HG02678 (cell line): ENCODE measurements at regions not wholly inside any gene's neighbourhood (a gene's known extent, or its start where the extent isn't known, plus 50 kb on each side); places are given as distances from the start of the nearest gene placed in this dataset.
"Not testable (repeated sequence)": the region's sequence is repeated elsewhere in the genome, so short reads cannot be mapped to it uniquely, and the experiment has no call there.

Source experiments
- ATAC-seq: cut with Tn5 transposase; IDR thresholded peaks from one replicate; pipeline ENCODE4 v1.9.1; 2021; ENCODE audit warnings: mild to moderate bottlenecking, moderate library complexity; ENCODE audit not compliant: unreplicated experiment

DNA sequence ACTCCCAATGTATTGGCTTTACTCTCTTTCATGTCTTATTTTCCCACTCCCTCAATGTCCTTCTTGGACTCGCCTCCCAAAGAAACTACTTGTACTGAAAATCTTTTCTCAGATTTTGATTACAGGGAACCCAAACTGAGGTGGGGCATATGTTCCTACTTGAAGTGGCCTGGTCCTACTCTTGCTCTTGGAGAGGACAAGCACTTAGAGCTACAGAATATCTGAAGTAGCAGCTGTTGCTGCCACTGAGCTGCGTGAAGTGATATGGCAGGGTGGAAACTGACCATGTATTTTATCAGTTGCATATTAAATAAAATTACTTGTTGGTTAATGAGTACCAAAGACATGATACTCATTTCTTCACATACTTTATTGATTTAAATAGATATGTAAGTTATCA lies 129.5 kb downstream of the TSEN15 start:
- no peak for ATAC-seq

DNA sequence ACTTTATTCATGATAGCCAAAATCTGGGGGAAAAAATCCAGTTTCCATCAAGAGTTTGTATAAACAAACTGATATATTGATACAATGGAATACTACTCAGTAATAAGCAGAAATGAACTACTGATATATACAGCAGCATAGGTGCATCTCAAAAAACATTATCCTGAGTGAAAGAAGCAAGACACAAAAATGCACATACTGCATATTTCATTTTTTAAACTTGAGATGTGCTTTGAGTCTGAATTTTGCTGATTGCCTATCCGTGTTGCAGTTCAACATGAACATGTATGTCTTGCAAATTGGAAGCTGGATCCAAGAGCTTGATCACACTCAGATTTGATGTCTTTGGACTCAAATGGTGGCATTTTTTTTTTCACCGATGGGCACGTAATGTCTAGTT lies 132.4 kb downstream of the TSEN15 start:
- ATAC-seq = no peak

DNA sequence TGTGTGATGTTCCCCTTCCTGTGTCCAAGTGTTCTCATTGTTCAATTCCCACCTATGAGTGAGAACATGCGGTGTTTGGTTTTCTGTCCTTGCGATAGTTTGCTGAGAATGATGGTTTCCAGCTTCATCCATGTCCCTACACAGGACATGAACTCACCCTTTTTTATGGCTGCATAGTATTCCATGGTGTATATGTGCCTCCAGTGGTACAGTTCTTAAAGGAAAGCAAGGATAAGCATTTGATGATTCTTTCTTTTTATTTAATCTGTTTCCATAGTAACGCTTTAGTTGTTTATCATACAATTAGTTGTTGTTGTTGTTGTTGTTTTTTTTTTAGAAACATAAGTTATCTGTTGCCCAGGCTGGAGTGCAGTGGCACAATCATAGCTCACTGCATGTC lies 133.1 kb downstream of the TSEN15 start:
- not testable (repeated sequence) for ATAC-seq

DNA sequence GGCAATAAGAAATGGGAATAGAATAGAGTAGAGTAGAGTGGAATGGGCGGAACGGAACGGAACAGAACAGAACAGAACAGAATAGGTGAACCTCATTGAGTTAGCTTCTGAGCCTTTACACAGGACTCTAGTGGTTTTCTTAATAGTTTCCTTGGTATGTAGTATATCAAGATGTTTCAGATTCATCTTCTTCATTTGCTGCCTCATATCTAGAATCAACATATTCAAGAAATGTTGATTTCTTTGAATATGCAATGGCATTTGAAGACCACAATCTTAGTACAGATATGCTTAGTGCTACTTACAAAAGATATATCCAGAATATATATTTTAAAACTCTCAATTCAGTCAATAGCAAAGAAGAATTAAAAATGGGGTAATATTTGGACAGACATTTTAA lies 133.8 kb downstream of the TSEN15 start:
- ATAC-seq = no peak

DNA sequence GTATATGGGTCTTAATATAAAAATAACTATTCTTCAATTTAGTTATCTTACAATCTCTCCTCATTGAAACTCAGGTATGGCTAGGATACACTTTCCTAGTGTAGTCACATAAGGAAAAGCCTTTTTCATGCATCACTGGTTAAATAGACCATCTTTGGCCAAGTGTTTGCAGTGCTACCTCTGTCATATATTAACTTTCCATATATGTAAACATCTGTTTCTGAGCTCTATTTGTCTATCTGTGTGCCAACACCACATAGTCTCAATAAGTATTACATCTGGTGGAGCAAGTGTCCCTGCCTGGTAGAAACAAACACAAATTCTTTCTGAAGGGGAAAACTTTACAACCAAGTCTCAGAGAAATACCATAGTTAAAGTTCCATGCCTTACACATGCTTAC lies 134.6 kb downstream of the TSEN15 start:
- ATAC-seq = no peak

DNA sequence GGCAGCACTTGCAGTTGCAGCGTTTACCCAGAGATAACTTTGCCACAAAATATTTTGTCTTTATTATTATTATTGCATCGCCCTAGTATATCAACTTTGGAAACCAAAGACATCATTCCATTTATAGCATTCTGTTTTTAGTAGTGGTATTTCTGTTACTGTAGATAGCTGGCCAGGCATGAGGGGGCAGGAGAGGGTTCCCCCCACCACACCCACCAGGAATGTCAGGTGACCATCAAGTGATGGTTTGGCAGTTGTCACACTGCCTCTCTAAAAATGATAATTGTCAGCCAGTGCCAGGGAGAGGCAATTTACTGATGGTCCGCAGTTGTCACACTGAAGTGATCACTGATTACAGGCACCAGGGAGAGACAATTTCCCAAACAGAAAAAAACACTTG lies 135.6 kb downstream of the TSEN15 start:
- ATAC-seq = no peak

DNA sequence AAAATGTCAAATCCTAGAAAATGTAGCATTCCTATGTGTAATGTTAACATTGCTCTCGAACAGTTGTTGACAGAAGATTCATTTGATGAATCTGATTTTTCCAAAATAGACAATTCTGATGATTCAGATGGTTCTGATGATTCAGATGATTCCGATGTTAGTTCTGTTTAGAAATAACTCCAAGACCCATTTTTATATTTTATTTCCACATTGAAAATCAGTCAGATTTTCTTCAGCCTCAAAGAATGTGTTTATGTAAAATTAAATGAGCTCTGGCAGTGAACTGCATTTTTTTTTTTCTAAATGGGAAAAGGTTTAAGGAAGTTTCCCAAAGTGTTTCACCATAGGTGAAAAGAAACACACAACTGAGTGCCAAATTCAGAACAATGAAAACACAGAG lies 136.5 kb downstream of the TSEN15 start:
- ATAC-seq = no peak

DNA sequence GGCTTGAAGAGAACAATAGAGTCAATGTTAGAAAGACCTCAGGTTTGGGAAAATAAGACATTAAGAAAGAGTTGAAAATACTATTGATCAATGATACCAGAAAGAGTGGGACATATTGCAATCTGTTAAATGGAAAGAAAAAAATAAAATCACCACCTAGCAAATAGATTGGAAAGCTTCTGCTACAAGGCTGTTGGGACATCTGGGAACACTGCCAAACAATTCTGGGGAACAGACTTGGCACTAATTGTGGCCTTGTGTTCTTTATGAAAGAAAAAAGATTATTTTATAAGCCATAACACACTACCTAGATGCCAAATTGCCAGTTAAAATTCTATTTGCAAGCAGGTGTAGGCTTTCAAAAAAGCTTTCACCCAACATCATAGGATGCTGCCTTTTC lies 137.8 kb downstream of the TSEN15 start:
- no peak for ATAC-seq

DNA sequence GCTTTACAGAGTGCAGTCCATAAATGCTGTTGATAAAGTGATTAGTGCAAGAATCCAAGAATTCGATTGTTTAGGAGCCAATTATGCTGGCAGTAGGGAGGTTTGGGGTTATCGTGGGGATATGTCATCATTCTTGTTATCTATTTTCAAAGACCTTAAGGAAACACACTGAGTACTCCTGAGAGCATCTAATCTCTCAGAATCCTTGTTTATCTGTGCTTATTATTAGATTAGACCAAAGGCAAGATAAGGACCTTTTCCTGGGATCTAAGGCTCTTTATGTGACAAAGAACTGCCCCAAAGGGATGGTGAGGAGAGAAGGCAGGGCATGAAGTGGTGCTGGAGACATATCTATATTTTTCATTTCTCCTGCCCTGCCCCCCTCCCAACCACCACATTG lies 139.1 kb downstream of the TSEN15 start:
- no peak for ATAC-seq

DNA sequence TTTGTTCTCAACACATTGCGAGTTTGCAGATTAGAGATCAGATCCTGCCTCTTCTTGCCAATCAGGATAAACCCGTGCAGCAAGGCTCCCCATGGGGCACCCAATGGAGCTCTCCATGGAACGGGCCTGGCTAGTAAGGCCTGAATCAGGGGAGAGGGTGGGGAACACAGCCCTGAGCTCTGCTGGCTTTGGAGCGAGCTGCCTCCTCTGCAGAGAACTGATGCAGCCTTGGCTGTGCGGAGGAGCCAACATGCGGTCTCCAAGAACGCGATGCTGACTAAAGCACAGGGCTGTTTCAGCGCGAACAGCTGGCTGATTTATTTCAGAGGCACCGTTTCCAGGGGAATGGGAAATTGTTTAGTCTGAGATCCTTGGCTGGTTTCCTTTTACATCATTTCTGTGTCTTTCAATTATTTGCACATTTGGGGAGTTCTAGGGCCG lies 139.7 kb downstream of the TSEN15 start:
- ATAC-seq = no peak

DNA sequence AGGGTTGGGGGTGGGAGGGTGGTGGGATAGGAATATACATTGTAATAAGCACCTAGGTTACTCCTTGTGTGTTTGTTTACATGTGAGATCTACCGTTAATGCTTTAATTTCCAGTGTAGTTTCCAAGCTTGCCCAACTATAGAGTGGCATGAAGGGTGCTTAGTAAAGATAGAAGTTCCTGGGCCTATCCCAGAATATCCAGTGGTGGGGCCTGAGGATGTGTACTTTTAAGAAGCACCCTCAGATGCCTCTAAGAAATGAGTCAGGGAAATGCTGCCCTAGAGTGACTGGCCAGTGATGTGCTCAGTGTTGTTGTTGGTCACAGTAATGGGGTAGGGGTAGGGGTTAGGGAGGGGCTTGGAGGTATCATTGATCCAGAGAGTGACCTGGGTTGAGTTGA lies 141.3 kb downstream of the TSEN15 start:
- ATAC-seq = no peak

DNA sequence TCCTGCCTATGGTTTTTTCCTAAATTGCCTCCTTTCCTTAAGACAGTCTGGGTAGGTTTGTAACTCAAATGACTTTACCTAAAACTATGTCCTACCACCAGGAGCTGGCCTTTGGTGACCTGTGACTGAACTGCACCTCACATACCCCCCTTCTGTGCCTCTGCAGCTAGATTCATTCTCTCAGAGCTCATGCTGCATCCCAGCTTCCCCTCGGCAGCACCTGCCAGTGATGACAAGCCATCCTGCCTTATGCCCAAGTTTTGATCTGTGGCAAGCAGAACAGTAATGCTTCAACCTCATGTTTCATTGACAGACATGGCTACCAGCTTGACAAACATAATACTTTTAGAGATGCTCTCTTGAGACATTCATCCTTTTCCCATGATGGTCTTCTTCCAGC lies 141.9 kb downstream of the TSEN15 start:
- ATAC-seq = no peak

DNA sequence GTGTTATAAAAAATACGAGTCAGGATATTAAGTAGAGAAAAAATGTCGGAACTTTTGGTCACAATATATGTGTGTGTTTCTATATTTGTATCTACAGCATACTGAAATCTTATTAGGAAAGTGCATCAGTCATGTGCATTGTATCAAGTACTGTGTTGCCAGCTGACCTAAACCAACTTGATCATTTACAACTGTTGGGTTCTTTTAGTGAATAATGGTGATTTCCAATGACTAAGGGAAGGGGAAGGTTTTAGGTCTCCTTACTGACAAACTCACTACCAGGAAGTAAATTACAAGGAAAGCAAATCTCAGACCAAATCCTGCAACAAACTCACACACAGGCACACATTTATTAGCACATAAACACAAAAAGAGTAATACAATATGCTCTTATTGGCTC lies 142.7 kb downstream of the TSEN15 start:
- no peak for ATAC-seq

DNA sequence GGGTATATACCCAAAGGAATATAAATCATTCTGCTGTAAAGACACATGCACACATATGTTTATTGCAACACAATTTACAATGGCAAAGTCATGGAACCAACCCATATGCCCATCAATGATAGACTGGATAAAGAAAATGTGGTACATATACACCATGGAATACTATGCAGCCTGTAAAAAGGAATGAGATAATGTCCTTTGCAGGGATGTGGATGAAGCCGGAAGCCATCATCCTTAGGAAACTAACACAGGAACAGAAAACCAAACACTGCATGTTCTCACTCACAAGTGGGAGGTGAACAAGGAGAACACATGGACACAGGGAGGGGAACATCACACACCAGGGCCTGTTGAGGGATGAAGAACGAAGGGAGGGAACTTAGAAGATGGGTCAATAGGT lies 144.2 kb downstream of the TSEN15 start:
- ATAC-seq = not testable (repeated sequence)

DNA sequence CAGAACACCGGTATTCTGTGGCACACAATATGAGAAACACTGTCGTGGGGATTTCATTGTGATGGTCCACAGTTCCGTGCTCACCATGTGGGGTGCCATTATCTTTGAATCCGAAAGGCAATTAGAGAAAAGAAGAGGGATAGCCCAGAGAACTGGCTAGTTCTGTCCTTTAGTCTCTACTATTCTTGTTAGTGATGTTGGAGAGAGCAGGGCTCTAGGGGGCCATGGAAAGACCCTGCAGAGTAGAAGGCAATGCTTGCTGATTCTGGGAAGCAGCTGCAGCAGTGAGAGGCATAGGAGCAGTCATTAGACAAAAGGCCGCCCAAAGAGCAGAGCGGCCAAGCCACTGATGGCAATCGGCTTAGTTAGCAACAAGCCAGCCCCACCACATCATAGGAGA lies 146.3 kb downstream of the TSEN15 start:
- ATAC-seq = no peak

DNA sequence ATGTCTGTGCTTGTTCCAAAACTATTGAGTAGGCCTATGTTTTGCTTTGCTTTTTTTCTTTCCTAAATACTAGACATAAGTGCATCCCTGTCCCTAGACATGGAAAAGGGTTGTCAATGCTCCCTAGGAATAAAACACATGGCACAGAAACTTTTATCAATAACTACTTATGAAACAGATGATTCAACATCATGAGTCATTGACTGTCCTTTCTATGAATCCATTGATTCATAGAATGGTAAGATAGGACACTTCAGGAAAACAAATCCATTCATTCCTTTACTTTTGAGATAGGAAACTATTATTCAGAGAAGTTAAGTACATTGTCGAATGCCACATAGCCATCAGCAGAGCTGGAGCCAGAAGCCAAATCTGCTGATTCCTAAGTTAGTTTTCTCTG lies 147.5 kb downstream of the TSEN15 start:
- ATAC-seq = no peak

DNA sequence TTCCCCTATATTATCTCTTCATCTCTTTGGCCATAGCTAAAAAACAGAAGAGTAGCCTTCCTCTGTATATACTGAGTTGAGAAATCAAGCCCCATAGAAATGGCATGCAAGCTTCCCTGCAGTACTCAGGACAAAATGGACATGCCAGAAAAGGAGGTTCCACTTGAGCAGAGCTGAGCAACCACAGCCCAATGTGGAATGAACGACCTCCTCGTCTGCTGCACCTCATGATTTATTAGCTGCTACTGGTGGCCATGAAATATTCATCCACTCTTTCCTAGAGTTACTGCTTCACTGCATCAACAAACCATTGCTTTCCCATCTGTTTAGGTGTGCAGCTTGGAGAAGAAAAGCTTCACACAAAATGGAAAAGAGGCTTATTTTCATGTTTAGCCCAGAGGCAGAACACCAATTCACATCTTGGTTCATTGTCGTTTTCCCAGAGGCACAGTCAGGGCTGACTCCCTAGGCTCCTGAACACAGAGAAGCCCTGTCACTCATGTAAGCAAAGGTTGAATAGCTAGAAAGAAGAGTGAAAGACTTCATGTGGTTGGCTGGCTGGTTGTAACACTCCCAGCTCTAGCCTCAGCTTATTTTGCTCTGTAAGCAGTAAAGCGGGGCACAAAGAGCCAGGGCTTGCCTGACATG lies 148.0 kb downstream of the TSEN15 start:
- ATAC-seq = no peak

DNA sequence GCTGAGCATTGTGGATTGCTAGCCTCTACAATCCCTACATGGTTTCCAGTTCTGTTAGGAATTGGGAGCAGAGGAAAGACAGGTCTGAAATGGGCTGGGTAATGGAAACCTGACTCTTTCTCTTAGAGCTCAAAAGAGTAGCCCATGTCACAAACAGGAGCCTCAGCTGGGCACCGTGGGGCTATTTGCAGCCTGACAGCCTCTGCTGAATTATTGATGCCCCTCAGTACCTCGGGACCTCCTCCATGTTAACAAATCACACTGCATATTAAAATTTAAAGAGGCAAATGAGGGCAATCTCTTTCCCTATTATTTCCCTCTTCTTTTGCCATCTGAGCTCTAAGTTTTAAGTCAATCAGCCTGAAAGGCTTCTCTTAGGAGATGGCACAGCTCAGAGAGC lies 157.1 kb downstream of the TSEN15 start:
- ATAC-seq = no peak

DNA sequence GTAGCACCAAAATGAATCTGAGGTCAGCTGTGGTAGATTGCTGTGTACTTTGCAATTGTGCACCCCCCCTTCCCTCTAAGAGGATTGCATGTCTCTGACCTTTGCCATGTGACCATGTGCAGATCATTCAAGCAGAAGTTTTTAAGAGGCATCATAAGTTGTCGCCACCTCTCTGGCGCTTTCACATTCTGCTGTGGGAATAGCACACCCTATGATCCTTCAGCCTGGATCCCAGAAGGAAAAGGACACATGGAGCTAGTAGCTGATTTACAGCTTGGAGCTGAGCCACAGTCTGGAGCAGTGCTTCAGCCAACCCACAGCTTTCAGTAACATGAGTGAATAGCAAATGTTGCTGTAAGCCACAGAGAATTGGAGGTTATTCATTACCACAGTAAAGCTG lies 158.5 kb downstream of the TSEN15 start:
- ATAC-seq = no peak

DNA sequence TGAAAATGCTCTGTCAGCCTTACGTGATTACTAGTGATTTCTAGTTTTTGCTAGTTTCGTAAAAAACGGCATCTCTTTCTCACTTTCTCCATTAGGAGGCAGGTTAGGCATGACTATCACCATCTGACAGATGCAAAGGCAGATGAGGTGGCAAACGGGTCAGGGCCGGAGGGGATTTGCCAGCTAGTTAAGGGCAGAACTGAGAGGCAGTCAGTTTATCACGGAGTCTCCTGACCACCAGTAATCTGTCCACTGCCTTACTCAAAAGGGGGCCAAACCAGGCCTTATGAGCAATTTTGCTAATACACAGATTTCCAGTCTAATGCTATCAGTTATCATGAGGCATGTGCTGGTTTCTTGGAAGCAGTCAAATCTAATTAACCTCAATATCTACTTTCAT lies 159.3 kb downstream of the TSEN15 start:
- no peak for ATAC-seq

DNA sequence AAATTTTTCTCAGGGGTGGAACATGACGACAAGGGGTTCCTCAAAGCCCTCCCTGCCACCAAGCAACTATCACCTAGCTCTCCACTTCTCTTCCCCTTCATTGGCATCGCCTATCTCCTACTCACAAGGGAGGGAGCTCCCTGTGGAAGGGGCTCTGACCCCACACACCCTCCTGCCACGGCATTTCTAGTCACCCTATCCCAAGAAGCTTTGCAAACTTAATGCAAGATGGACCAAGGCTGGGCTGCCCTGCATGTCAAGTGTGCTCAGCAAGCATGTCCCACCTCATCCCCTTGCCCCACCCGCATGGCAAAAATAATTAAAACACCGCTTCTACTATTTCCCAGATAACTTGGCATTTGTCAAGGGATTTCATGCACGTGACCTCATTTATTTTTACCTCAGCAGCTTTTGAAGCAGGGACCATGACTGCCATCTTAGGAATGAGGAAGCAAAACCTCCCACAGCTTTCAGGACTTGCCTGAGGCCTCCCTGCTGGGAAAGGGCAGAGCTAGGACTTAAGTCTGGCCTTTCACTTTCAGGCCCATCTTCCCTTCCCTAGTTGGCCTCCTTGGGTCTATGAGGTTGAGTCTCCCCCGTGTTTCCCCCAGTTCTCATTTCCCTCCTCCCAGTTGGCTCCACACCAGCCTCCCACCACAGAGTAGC lies 161.3 kb downstream of the TSEN15 start:
- ATAC-seq = no peak

DNA sequence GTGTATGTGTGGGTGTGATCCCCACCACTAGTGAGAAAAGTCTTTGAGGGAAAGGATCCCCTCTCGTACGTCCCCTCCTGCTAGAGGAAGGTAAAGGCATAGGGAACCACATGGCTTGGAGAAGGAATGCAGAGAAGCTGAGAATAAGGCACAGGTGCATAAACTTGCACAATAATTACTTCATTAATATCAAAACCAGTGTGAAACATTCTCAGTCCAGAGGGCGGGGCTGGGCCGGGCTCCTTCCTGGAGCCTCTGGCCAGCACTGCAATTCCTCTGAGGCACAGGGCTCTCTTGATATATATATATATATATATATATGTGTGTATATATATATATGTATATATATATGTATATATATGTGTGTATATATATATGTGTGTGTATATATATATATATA lies 162.6 kb downstream of the TSEN15 start:
- ATAC-seq = no peak
